ENCODE measurements at regions not wholly inside any gene's neighbourhood (a gene's known extent, or its start where the extent isn't known, plus 50 kb on each side); places are given as distances from the start of the nearest gene placed in this dataset.
A peak's percentile ranks its signal among the peaks of the same experiment; 100 is the strongest.

GRCh38 chr17:77306790-77307478, 166.2 kb downstream of the SEC14L1 start:
- DNase-seq (ENCODE audit: low read depth): no peak

- no peak for DNase-seq (ENCODE audit: low read depth)
Measured at GRCh38 chr17:77307479-77308198, 166.9 kb downstream of the SEC14L1 start.

- DNase-seq (ENCODE audit: low read depth): peak; percentile 74
Measured at GRCh38 chr17:77308861-77309726, 168.3 kb downstream of the SEC14L1 start.

GRCh38 chr17:77310336-77310735, 169.6 kb downstream of the SEC14L1 start:
- DNase-seq (ENCODE audit: low read depth): no peak

- DNase-seq (ENCODE audit: low read depth): no peak
Measured at GRCh38 chr17:77311371-77311981, 170.7 kb downstream of the SEC14L1 start.

GRCh38 chr17:77312061-77312701, 171.4 kb downstream of the SEC14L1 start:
- DNase-seq (ENCODE audit: low read depth): no peak

- DNase-seq (ENCODE audit: low read depth): no peak
Measured at GRCh38 chr17:77312786-77313599, 172.2 kb downstream of the SEC14L1 start.

GRCh38 chr17:77313831-77314230, 173.1 kb downstream of the SEC14L1 start:
- no peak for DNase-seq (ENCODE audit: low read depth)

- DNase-seq (ENCODE audit: low read depth): no peak
Measured at GRCh38 chr17:77314601-77315000, 173.8 kb downstream of the SEC14L1 start.

GRCh38 chr17:77315010-77315409, 174.2 kb downstream of the SEC14L1 start:
- DNase-seq (ENCODE audit: low read depth): no peak

- DNase-seq (ENCODE audit: low read depth): no peak
Measured at GRCh38 chr17:77315551-77316190, 174.9 kb downstream of the SEC14L1 start.

- no peak for DNase-seq (ENCODE audit: low read depth)
Measured at GRCh38 chr17:77316191-77316641, 175.4 kb downstream of the SEC14L1 start.

GRCh38 chr17:77316651-77317050, 175.9 kb downstream of the SEC14L1 start:
- no peak for DNase-seq (ENCODE audit: low read depth)

GRCh38 chr17:77317091-77317750, 176.5 kb downstream of the SEC14L1 start:
- DNase-seq (ENCODE audit: low read depth): no peak

- DNase-seq (ENCODE audit: low read depth): no peak
Measured at GRCh38 chr17:77318021-77318420, 177.3 kb downstream of the SEC14L1 start.

GRCh38 chr17:77318491-77319210, 177.9 kb downstream of the SEC14L1 start:
- no peak for DNase-seq (ENCODE audit: low read depth)

GRCh38 chr17:77319211-77320043, 178.7 kb downstream of the SEC14L1 start:
- peak; percentile 92 for DNase-seq (ENCODE audit: low read depth)

- DNase-seq (ENCODE audit: low read depth): peak; percentile 51
Measured at GRCh38 chr17:77320044-77320440, 179.3 kb downstream of the SEC14L1 start.

All from LHCN-M2 (cell line).